HG03097 (cell line): ENCODE measurements at regions not wholly inside any gene's neighbourhood (a gene's known extent, or its start where the extent isn't known, plus 50 kb on each side); places are given as distances from the start of the nearest gene placed in this dataset.
A peak's percentile ranks its signal among the peaks of the same experiment; 100 is the strongest.

Experiments used
- ATAC-seq: cut with Tn5 transposase; IDR thresholded peaks from one replicate; pipeline ENCODE4 v1.9.1; 2021; ENCODE audit not compliant: unreplicated experiment, low FRiP score

- ATAC-seq, result no peak
Observed at GRCh38 chr11:119523539-119524157, 100.7 kb upstream of the THY1 start.

GRCh38 chr11:119522609-119523008 lies 99.6 kb upstream of the THY1 start:
- ATAC-seq, result no peak

GRCh38 chr11:119521551-119521950 lies 98.6 kb upstream of the THY1 start:
- ATAC-seq, result no peak

GRCh38 chr11:119520966-119521365 lies 98.0 kb upstream of the THY1 start:
- no peak for ATAC-seq

- no peak for ATAC-seq
Observed at GRCh38 chr11:119520400-119520799, 97.4 kb upstream of the THY1 start.

GRCh38 chr11:119519796-119520195 lies 96.8 kb upstream of the THY1 start:
- no peak for ATAC-seq

- ATAC-seq, result no peak
Observed at GRCh38 chr11:119518746-119519730, 96.1 kb upstream of the THY1 start.

GRCh38 chr11:119515771-119516400 lies 92.9 kb upstream of the THY1 start:
- no peak for ATAC-seq

GRCh38 chr11:119513806-119514170 lies 90.8 kb upstream of the THY1 start:
- no peak for ATAC-seq

GRCh38 chr11:119513131-119513805 lies 90.3 kb upstream of the THY1 start:
- ATAC-seq, result no peak

GRCh38 chr11:119512369-119512768 lies 89.4 kb upstream of the THY1 start:
- no peak for ATAC-seq

- no peak for ATAC-seq
Observed at GRCh38 chr11:119511614-119512306, 88.8 kb upstream of the THY1 start.

GRCh38 chr11:119509969-119510401 lies 87.0 kb upstream of the THY1 start:
- peak; percentile 57 for ATAC-seq

GRCh38 chr11:119509282-119509841 lies 86.4 kb upstream of the THY1 start:
- ATAC-seq, result no peak

- no peak for ATAC-seq
Observed at GRCh38 chr11:119506436-119506835, 83.5 kb upstream of the THY1 start.

- no peak for ATAC-seq
Observed at GRCh38 chr11:119505861-119506260, 82.9 kb upstream of the THY1 start.

GRCh38 chr11:119505071-119505470 lies 82.1 kb upstream of the THY1 start:
- no peak for ATAC-seq

GRCh38 chr11:119504371-119504770 lies 81.4 kb upstream of the THY1 start:
- no peak for ATAC-seq

- no peak for ATAC-seq
Observed at GRCh38 chr11:119501777-119502405, 78.9 kb upstream of the THY1 start.
